Caco-2 (cell line): ENCODE measurements at regions not wholly inside any gene's neighbourhood (a gene's known extent, or its start where the extent isn't known, plus 50 kb on each side); places are given as distances from the start of the nearest gene placed in this dataset.
"Not testable (repeated sequence)": the region's sequence is repeated elsewhere in the genome, so short reads cannot be mapped to it uniquely, and the experiment has no call there.

ENCODE experiments used
- BruUV-seq: library from RNA; stranded (reverse); fragments of 400-500 nt; replicated peaks from 2 replicates; lab custom pipeline; 2021; lab: Mats Ljungman, UMichigan
- CTCF ChIA-PET: fragments of 300-600 bp; sonication (Branson Sonifier 250); formaldehyde crosslinking; loops from one replicate; lab custom pipeline; 2022; ENCODE audit warnings: antibody characterized with exemption; lab: Charles Lee
- POLR2A ChIA-PET: fragments of 300-600 bp; sonication (Branson Sonifier 250); formaldehyde crosslinking; loops from one replicate; lab custom pipeline; 2022; ENCODE audit warnings: antibody characterized with exemption; lab: Charles Lee
- DNase-seq, 2 experiments: peaks; one replicate each; pipeline versions ENCODE4 v3.0.0 to v3.0.0-alpha.2; 2020 to 2022
- H3K27me3 ChIP-seq: replicated peaks from 2 replicates; pipeline ENCODE4 v1.6.0; 2011; ENCODE audit warnings: low read length; ENCODE audit not compliant: control insufficient read depth, insufficient read depth
- H3K36me3 ChIP-seq: 2 replicates; pipeline ENCODE4 v1.5.1; 2011; ENCODE audit warnings: low read length; ENCODE audit not compliant: control insufficient read depth, insufficient read depth
- H3K4me1 ChIP-seq: fragments of 250-450 bp; sonication (Bioruptor Pico); 2 replicates; pipeline ENCODE4 v1.5.1; 2020; ENCODE audit warnings: mild to moderate bottlenecking
- H3K4me3 ChIP-seq: 2 replicates; pipeline ENCODE4 v1.5.1; 2011; ENCODE audit warnings: low read depth, mild to moderate bottlenecking, control low read depth, low read length
- H3K9me3 ChIP-seq: fragments of 250-450 bp; sonication (Bioruptor Pico); 2 replicates; pipeline ENCODE4 v1.5.1; 2020; ENCODE audit warnings: mild to moderate bottlenecking, moderate library complexity
- H3K27ac Mint-ChIP-seq: one replicate; pipeline ENCODE4 v1.8.0; 2022; ENCODE audit warnings: mixed read lengths; ENCODE audit not compliant: unreplicated experiment
- H3K27me3 Mint-ChIP-seq: one replicate; pipeline ENCODE4 v1.8.0; 2022; ENCODE audit warnings: mixed read lengths; ENCODE audit not compliant: insufficient read depth, unreplicated experiment
- H3K36me3 Mint-ChIP-seq: one replicate; pipeline ENCODE4 v1.8.0; 2022; ENCODE audit warnings: mild to moderate bottlenecking, mixed read lengths; ENCODE audit not compliant: insufficient read depth, unreplicated experiment
- H3K4me1 Mint-ChIP-seq: one replicate; pipeline ENCODE4 v1.8.0; 2022; ENCODE audit warnings: low read depth, mixed read lengths; ENCODE audit not compliant: unreplicated experiment
- H3K4me3 Mint-ChIP-seq: one replicate; pipeline ENCODE4 v1.8.0; 2022; ENCODE audit warnings: mild to moderate bottlenecking, moderate library complexity, mixed read lengths; ENCODE audit not compliant: unreplicated experiment
- H3K9me3 Mint-ChIP-seq: one replicate; pipeline ENCODE4 v1.8.0; 2022; ENCODE audit warnings: mixed read lengths; ENCODE audit not compliant: unreplicated experiment
- intact Hi-C: fragments of 100-400 bp; cut with micrococcal nuclease; formaldehyde crosslinking; loops from one replicate; pipeline ENCODE4 v1.10.0; 2022; ENCODE audit not compliant: unreplicated experiment
- TF ChIP-seq, protein P1 (sequence below), 2 experiments: fragments of 200-600 bp in 1 of 2; IDR thresholded peaks; 1 replicate in 1 of 2; 2 replicates in 1 of 2; pipeline versions ENCODE4 v1.5.1 to v1.8.0; 2011 to 2022; ENCODE audit warnings: antibody characterized with exemption in 1 of 2, control low read depth in 1 of 2, inconsistent platforms in 1 of 2, low read depth in 1 of 2, low read length in 1 of 2, mild to moderate bottlenecking in 1 of 2, moderate library complexity in 1 of 2; ENCODE audit not compliant: insufficient read depth in 1 of 2, severe bottlenecking in 1 of 2, unreplicated experiment in 1 of 2

GRCh38 chr21:18741954-18742353 is 338.4 kb upstream of the TMPRSS15 start:
- no peaks in the 10 kb centered on the region for H3K36me3 Mint-ChIP-seq
- TF ChIP-seq, protein P1, sequence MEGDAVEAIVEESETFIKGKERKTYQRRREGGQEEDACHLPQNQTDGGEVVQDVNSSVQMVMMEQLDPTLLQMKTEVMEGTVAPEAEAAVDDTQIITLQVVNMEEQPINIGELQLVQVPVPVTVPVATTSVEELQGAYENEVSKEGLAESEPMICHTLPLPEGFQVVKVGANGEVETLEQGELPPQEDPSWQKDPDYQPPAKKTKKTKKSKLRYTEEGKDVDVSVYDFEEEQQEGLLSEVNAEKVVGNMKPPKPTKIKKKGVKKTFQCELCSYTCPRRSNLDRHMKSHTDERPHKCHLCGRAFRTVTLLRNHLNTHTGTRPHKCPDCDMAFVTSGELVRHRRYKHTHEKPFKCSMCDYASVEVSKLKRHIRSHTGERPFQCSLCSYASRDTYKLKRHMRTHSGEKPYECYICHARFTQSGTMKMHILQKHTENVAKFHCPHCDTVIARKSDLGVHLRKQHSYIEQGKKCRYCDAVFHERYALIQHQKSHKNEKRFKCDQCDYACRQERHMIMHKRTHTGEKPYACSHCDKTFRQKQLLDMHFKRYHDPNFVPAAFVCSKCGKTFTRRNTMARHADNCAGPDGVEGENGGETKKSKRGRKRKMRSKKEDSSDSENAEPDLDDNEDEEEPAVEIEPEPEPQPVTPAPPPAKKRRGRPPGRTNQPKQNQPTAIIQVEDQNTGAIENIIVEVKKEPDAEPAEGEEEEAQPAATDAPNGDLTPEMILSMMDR (IDR thresholded peaks at IDR 0.05; ENCODE audit: insufficient read depth in 1 of 2, low read depth in 1 of 2, low read length in 1 of 2, severe bottlenecking in 1 of 2, unreplicated experiment in 1 of 2) = no peak
- no TSS peak for BruUV-seq
- no peak overlapping the region for H3K27ac Mint-ChIP-seq
- Histone ChIP-seq H3K4me3 (no peak overlapping the region), H3K9me3 (no peaks in the 10 kb centered on the region), H3K27me3 (no peaks in the 10 kb centered on the region), H3K36me3 (no peaks in the 10 kb centered on the region), H3K4me1 (no peaks in the 10 kb centered on the region)
- ChIA-PET POLR2A (no interaction called here), CTCF (no interaction called here)
- no peak overlapping the region for H3K4me3 Mint-ChIP-seq
- no peak for DNase-seq
- peaks cover 8% of the 10 kb centered on the region for H3K4me1 Mint-ChIP-seq
- no peaks in the 10 kb centered on the region for H3K9me3 Mint-ChIP-seq
- intact Hi-C loops = no loop called here
- no peaks in the 10 kb centered on the region for H3K27me3 Mint-ChIP-seq

GRCh38 chr21:18743531-18743930 is 339.9 kb upstream of the TMPRSS15 start:
- BruUV-seq = no TSS peak
- TF ChIP-seq, protein P1 (IDR thresholded peaks at IDR 0.05; ENCODE audit: insufficient read depth in 1 of 2, low read depth in 1 of 2, low read length in 1 of 2, severe bottlenecking in 1 of 2, unreplicated experiment in 1 of 2) = no peak
- no peaks in the 10 kb centered on the region for H3K36me3 ChIP-seq
- Mint-ChIP-seq H3K9me3 (no peaks in the 10 kb centered on the region), H3K36me3 (no peaks in the 10 kb centered on the region), H3K27ac (no peak overlapping the region), H3K4me3 (no peak overlapping the region), H3K4me1 (peaks cover 8% of the 10 kb centered on the region), H3K27me3 (no peaks in the 10 kb centered on the region)
- no peaks in the 10 kb centered on the region for H3K27me3 ChIP-seq
- POLR2A ChIA-PET = no interaction called here
- CTCF ChIA-PET = no interaction called here
- no peak overlapping the region for H3K4me3 ChIP-seq
- H3K4me1 ChIP-seq = no peaks in the 10 kb centered on the region
- no peak for DNase-seq
- H3K9me3 ChIP-seq = no peaks in the 10 kb centered on the region
- intact Hi-C loops = no loop called here

GRCh38 chr21:18744840-18745239 is 341.3 kb upstream of the TMPRSS15 start:
- Mint-ChIP-seq H3K36me3 (no peaks in the 10 kb centered on the region), H3K4me3 (no peak overlapping the region), H3K9me3 (peaks cover 9% of the 10 kb centered on the region), H3K27me3 (no peaks in the 10 kb centered on the region), H3K4me1 (peaks cover 8% of the 10 kb centered on the region), H3K27ac (no peak overlapping the region)
- H3K4me3 ChIP-seq = no peak overlapping the region
- H3K36me3 ChIP-seq = no peaks in the 10 kb centered on the region
- CTCF ChIA-PET = no interaction called here
- POLR2A ChIA-PET = no interaction called here
- no peaks in the 10 kb centered on the region for H3K4me1 ChIP-seq
- BruUV-seq = no TSS peak
- H3K27me3 ChIP-seq = no peaks in the 10 kb centered on the region
- H3K9me3 ChIP-seq = no peaks in the 10 kb centered on the region
- TF ChIP-seq, protein P1 (IDR thresholded peaks at IDR 0.05; ENCODE audit: insufficient read depth in 1 of 2, low read depth in 1 of 2, low read length in 1 of 2, severe bottlenecking in 1 of 2, unreplicated experiment in 1 of 2) = no peak
- no peak for DNase-seq
- intact Hi-C loops = no loop called here

GRCh38 chr21:18752894-18753293 is 349.3 kb upstream of the TMPRSS15 start:
- CTCF ChIA-PET, BruUV-seq, intact Hi-C loops, H3K4me3 ChIP-seq, DNase-seq, H3K4me1 Mint-ChIP-seq, H3K4me1 ChIP-seq, POLR2A ChIA-PET, H3K27me3 Mint-ChIP-seq, H3K27me3 ChIP-seq, H3K9me3 ChIP-seq, H3K36me3 Mint-ChIP-seq, H3K4me3 Mint-ChIP-seq, H3K36me3 ChIP-seq, H3K27ac Mint-ChIP-seq: not testable (repeated sequence)
- H3K9me3 Mint-ChIP-seq = peaks cover 23% of the 10 kb centered on the region

DNA sequence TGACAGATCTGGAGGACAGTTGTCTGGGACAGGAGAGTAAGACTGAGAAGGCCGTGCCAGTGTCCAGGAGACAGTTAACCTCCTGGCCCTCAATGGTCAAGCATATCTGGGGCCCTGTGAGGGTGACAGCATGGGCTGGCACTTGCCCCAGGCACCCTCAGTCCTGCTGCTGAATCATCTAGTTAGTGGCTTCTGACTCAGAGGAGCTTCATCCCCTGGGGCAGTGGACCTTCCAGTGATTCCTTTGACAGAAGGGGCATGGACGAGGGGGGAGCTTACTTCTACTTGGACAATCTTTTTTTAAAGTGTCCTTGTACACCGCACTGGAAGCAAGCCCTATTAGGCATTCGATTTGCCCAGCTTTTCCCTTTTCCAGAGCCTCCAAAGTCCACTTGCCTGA is 352.7 kb upstream of the TMPRSS15 start:
- H3K9me3 ChIP-seq, H3K27ac Mint-ChIP-seq, CTCF ChIA-PET, H3K4me3 Mint-ChIP-seq, intact Hi-C loops, H3K4me1 Mint-ChIP-seq, H3K36me3 Mint-ChIP-seq, H3K27me3 Mint-ChIP-seq, H3K36me3 ChIP-seq, BruUV-seq, H3K4me3 ChIP-seq, POLR2A ChIA-PET, H3K4me1 ChIP-seq, DNase-seq, H3K27me3 ChIP-seq: not testable (repeated sequence)
- H3K9me3 Mint-ChIP-seq = peaks cover 26% of the 10 kb centered on the region
